Heart left ventricle (tissue), 13 donors: ENCODE measurements at regions not wholly inside any gene's neighbourhood (a gene's known extent, or its start where the extent isn't known, plus 50 kb on each side); places are given as distances from the start of the nearest gene placed in this dataset.
"Not testable (repeated sequence)": the region's sequence is repeated elsewhere in the genome, so short reads cannot be mapped to it uniquely, and the experiment has no call there.

Source experiments
- POLR2A ChIP-seq, 2 donors: fragments of 450-650 bp; IDR thresholded peaks; one replicate each; pipeline ENCODE4 v1.6.1; 2017; ENCODE audit warnings: antibody characterized with exemption in 2 of 2, mild to moderate bottlenecking in 2 of 2, moderate library complexity in 2 of 2
- TF ChIP-seq, protein P1 (sequence below), 12 donors: fragments of 200-600 bp; sonication (generic) in 4 of 12; IDR thresholded peaks; one replicate each; pipeline versions ENCODE4 v1.5.0 to v1.8.0; 2018 to 2022; ENCODE audit warnings: antibody characterized with exemption in 12 of 12, mild to moderate bottlenecking in 5 of 12
- donor health status: ischemic (EF 13 %, LVEDD 7.1; RV severe dilation, severe dysfunction).
- donor health status: DM: no; HTN: yes; CAD: no.
- donor health status: DM: no; HTN: no; CAD: no.
- donor health status: ischemic (EF 25% LVEDD 6.9; RV normal size, moderate dysfunction).
- donor health status: ischemic (EF 25% LVEDD 5.7; RV mildly dilated, moderate dysfunction).
- donor health status: ischemic (EF 35%, LVEDD 5.7; RV mildly dilated, moderate dysfunction).
- donor health status: nonischemic (EF 11% LVEDD 7.7; RV severe dilation, severe dysfunction).
- donor health status: DM: yes; HTN: yes; CAD: no.
- donor health status: PGD.
- donor health status: ischemic (EF 29% LVEDD 5.4; RV normal size, mild dysfunction).
- donor health status: nonischemic (EF 23%, LVEDD 6.1; RV moderate dilation, normal function).

GRCh38 chr5:118569596-118569995, 418.8 kb downstream of the DTWD2 start:
- TF ChIP-seq, protein P1, sequence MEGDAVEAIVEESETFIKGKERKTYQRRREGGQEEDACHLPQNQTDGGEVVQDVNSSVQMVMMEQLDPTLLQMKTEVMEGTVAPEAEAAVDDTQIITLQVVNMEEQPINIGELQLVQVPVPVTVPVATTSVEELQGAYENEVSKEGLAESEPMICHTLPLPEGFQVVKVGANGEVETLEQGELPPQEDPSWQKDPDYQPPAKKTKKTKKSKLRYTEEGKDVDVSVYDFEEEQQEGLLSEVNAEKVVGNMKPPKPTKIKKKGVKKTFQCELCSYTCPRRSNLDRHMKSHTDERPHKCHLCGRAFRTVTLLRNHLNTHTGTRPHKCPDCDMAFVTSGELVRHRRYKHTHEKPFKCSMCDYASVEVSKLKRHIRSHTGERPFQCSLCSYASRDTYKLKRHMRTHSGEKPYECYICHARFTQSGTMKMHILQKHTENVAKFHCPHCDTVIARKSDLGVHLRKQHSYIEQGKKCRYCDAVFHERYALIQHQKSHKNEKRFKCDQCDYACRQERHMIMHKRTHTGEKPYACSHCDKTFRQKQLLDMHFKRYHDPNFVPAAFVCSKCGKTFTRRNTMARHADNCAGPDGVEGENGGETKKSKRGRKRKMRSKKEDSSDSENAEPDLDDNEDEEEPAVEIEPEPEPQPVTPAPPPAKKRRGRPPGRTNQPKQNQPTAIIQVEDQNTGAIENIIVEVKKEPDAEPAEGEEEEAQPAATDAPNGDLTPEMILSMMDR (IDR thresholded peaks at IDR 0.05), result not testable (repeated sequence)
- not testable (repeated sequence) for TF ChIP-seq POLR2A (IDR thresholded peaks at IDR 0.05)
